Hematopoietic multipotent progenitor cell treated with erythropoietin and hydrocortisone succinate and interleukin-3 and kit ligand, for 4 days (in vitro differentiated cells): ENCODE measurements at regions not wholly inside any gene's neighbourhood (a gene's known extent, or its start where the extent isn't known, plus 50 kb on each side); places are given as distances from the start of the nearest gene placed in this dataset.

Source experiments
- DNase-seq: peaks from one replicate; pipeline ENCODE4 v3.0.0-alpha.2; 2015

GRCh38 chr11:128299132-128299726 lies 288.1 kb downstream of the ETS1 start:
- DNase-seq, result no peak

DNA sequence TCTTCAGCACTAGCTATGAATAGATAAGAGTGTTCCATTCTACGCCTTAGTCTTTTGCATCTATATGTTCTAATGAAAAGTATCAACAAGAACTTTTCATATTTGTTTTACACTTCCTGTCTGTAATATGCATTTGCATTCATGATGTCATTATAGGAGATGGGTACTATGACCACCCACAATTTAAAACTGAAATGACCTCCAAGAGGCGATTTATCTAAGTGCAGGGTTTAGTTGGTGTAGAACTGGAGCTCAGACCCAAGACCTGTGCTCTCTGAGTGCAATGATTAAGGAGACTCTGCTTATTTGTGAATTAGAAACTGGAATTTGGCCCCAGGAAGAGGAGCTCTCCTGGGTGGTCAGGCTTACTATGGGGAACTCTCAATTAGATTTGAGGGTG lies 289.1 kb downstream of the ETS1 start:
- DNase-seq, result no peak

GRCh38 chr11:128297805-128298204 lies 289.6 kb downstream of the ETS1 start:
- no peak for DNase-seq

DNA sequence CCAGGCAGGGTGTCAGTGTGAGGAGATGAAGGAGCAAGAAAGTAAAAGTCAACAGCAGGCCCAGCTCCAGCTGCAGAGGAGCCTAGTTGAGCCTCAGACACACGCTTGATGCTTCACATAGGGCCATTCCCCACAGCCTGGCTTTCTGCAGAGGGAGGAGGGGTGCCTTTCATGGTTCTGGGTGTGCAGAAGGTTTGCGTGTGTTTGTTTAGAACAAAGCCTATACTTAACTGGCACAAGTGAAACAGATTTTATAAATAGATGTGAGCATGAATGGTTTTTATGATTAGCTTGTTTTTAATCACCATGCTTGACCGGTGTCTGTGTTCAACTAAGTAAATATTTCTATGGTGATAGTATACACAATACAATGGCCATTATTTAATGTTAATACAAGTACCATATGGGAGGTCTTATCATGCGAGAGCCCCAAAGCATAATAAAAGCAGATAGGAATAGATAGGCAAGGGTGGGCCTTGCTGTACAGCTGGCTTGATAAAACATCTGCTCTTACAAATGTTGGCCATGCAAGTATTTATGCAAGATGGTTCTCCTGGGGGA lies 290.2 kb downstream of the ETS1 start:
- no peak for DNase-seq

DNA sequence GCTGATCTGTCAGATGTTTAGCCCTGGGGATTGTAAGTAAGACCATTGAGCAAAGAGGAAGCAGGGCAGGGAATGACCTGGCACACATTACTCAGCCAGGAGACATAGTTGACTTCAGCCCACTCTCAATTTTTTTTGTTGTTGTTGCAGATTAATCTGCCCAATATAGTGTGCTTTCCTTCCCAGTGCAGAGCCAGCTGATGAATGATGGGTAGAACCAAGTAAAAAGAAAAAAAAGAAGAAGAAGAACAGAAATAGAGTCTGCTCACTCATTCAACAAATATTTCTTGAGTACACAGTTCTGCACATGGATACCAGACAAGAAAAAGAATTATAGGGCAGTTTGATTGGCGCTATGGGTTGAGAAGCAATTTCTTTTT lies 292.7 kb downstream of the ETS1 start:
- no peak for DNase-seq

DNA sequence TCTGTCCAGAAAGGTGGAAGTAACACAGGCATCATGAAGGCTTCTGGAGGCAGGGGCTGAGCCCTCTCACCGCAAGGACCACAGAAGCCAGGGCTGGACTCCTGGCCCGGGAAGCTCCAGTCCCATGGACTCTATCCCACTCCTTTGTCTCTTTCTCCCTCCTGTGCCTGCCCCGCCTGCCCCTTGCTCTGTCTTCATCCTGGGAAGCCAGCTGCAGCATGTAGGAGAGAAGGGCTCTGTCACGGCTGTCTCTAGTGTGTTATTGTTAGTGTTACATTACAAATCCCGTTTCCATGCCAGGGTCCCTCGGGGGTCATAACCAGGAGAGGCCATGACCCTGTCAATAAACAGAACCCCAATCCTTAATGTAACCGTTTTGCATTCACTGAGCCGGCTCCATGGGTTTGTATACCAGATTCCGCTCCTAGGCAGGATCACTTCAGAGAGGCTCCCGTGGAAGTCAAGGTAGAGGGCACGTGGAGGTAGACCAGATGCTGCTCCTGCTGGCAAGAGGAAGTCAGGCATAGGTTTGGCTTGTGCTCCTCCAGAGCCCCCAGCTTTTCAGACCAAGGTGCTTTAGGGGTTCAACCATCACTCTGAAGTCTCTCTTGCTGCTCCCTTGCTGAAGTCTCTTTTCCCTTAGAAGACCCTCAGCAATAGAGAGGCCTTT lies 293.2 kb downstream of the ETS1 start:
- DNase-seq, result no peak

GRCh38 chr11:128291835-128292234 lies 295.5 kb downstream of the ETS1 start:
- DNase-seq, result peak; percentile 91

DNA sequence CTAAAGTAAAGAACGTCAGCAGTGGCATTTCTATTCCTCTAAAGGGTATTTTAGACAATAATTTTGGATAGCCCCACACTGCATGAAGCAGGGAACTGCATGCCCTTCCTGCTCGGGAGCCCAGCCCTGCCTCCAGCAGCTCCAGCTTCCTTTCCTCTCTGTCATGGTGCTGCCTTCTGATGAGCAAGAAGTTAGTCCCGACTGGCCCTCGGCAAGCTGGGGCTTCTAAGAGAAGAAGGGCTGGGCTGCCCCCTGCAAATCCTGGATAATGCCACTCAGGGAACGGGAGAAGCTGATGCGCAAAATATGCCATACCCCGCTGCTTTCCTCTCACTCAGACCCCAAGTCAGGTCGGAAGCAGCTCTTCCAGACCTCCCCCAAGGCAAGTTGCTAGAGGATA lies 296.4 kb downstream of the ETS1 start:
- no peak for DNase-seq

DNA sequence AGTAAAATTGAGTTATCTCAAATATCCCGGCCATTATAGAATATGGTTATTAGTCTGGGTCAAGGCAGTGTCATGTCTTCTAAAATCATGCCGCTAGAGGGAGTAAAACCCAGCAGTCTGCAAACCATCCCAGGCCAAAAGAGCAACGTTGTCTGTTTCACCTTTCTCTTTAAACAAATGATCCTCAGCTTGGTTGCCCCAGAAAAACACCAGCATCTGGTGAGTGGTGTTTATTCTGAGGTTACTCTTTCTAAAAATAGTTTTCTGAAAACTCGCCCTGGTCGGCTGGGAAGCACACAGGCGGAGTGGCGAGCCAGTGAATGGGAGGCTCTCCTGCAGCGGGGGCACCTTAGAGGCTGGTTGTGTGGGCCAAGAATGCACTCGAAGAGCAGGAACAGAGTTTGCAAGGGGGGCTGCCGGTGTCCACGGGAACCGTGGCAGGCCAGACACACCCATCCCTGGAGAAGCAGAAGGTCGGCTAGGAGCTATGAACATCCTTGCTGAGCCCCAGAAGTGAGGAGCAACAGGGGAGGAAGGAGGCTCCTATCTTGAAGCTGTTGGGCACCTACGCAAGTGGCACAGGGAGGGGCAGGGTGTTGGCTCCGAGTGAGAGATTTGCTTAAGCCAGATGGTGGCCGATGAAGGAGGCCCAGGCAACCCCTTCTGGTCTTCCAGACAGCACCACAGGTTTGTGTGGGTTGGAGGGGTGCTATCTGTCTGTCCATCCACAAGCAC lies 297.1 kb downstream of the ETS1 start:
- peak; percentile 90 for DNase-seq

- DNase-seq, result no peak
Measured at GRCh38 chr11:128289048-128289447, 298.3 kb downstream of the ETS1 start.

- DNase-seq, result peak; percentile 26
Measured at GRCh38 chr11:128288368-128288767, 299.0 kb downstream of the ETS1 start.

DNA sequence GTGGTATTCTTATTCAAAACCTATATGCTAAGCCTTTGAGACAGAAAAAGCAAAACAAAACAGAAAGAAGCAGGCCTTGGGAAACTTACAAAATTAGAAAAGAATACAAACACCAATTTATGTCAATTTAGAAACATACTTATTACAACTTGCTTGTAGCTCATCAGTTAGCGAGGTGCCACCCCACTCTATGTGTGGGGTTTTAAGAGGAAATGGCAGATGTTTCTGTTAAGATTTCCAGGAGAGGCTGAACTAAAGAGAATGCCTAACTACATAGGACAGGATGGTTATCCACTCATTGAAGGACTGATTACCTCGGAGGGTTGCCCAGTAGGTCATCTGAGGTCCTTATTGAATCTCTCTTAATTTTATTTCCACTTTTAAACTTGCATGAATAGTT lies 302.0 kb downstream of the ETS1 start:
- DNase-seq, result peak; percentile 75

DNA sequence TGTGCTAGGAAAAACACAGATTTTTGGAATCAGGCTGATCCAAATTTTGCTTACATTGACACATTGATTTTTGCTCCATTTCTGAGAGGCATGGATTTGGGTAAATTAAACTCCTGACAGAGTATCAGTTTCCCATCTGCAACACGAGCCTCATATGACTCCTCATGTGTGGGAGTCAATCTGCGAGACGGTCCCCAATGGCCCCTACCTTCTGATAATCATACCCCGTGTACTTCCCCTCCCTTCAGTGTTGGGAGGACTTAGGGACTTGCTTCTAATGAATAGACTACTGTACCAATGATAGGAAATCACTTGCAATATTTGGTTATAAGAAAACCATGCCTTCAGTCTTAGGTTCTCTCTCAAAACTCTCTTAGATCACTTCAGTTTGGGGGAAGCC lies 302.7 kb downstream of the ETS1 start:
- no peak for DNase-seq

- no peak for DNase-seq
Measured at GRCh38 chr11:128283451-128283850, 303.9 kb downstream of the ETS1 start.

GRCh38 chr11:128282053-128282452 lies 305.3 kb downstream of the ETS1 start:
- DNase-seq, result no peak

DNA sequence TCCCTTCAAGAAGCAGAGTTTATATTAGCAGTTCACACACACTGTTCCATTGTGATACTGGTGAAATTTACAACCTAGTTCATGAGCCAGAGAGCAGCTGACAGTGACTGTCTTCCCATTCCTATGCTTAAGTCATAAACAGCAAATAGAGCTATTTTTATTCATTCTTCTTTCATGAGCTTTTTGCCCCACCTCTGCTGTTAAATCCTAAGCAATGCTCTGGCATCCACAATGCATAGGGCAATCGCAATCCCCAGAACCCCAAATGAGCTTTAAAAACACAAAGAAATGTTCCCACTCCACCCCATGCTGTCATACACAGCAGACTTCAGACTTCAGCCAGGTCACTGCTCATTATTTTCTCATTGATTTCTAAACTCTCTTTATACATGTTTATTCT lies 307.5 kb downstream of the ETS1 start:
- no peak for DNase-seq

DNA sequence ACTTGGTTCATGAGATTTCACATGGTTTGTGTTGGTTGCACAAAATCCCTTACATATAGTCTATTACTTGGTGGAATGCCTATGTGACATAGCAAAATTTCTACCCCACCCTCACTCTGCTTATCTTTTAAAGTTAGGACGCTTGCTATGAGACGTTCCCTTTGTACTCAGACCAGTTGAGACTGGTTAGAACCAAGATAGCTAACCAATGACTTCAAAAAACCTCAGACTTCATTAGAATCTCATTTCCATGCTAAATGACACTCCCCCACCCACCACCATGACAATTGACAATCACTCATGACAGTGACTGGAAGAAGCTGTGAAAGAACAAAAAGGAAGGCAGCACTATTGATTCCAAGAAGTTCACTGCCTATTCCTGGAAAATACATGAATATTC lies 313.6 kb downstream of the ETS1 start:
- peak; percentile 49 for DNase-seq

- peak; percentile 30 for DNase-seq
Measured at GRCh38 chr11:128271401-128271800, 316.0 kb downstream of the ETS1 start.

- DNase-seq, result no peak
Measured at GRCh38 chr11:128269466-128269865, 317.9 kb downstream of the ETS1 start.

GRCh38 chr11:128266893-128267292 lies 320.5 kb downstream of the ETS1 start:
- no peak for DNase-seq

- peak; percentile 38 for DNase-seq
Measured at GRCh38 chr11:128262463-128263345, 324.7 kb downstream of the ETS1 start.

- peak; percentile 37 for DNase-seq
Measured at GRCh38 chr11:128261011-128261421, 326.3 kb downstream of the ETS1 start.

DNA sequence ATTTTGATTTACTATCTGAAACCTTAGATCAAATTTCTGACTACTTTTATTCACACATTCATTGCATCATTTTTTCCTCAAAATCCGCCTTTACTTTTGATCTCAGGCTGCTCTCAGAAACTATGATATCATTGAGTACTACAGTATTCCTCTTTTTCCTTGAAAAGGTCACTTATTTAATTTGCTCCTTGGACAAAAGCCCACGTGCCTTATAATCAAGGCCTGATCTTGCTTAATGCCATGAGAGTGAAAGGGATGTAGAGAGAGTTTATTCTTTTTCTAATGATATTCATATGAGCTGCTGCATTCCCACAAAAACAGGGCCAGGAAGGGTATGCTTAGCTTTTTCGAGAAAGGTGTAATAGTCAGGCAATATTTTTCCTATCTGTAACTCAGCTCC lies 327.0 kb downstream of the ETS1 start:
- no peak for DNase-seq
